DOHH2 (cell line): ENCODE measurements at regions not wholly inside any gene's neighbourhood (a gene's known extent, or its start where the extent isn't known, plus 50 kb on each side); places are given as distances from the start of the nearest gene placed in this dataset.

Experiments
- H3F3A ChIP-seq: fragments of 200-600 bp; sonication (generic), shearing (Covaris generic); 2 replicates; pipeline ENCODE4 v1.6.0; 2016; ENCODE audit warnings: antibody characterized with exemption, mild to moderate bottlenecking; ENCODE audit not compliant: control insufficient read depth, insufficient read depth
- H3K27ac ChIP-seq: fragments of 200-600 bp; sonication (generic); 2 replicates; pipeline ENCODE4 v1.5.1; 2014; ENCODE audit warnings: low read depth, mild to moderate bottlenecking, low read length, moderate library complexity
- H3K27me3 ChIP-seq: fragments of 200-600 bp; sonication (generic); 2 replicates; pipeline ENCODE4 v1.6.1; 2014; ENCODE audit warnings: mild to moderate bottlenecking, low read length, mixed read lengths; ENCODE audit not compliant: control insufficient read depth
- H3K36me3 ChIP-seq: fragments of 200-600 bp; sonication (generic); 2 replicates; pipeline ENCODE4 v1.6.1; 2014; ENCODE audit warnings: mild to moderate bottlenecking, low read length, moderate library complexity, mixed read lengths; ENCODE audit not compliant: control insufficient read depth
- H3K4me1 ChIP-seq: fragments of 200-600 bp; sonication (generic); 2 replicates; pipeline ENCODE4 v1.6.1; 2014; ENCODE audit warnings: mild to moderate bottlenecking, low read length, mixed read lengths; ENCODE audit not compliant: control insufficient read depth
- H3K4me2 ChIP-seq: fragments of 200-600 bp; sonication (generic); 2 replicates; pipeline ENCODE4 v1.6.0; 2014; ENCODE audit warnings: mild to moderate bottlenecking, low read length, moderate library complexity
- H3K4me3 ChIP-seq: fragments of 200-600 bp; sonication (generic); 2 replicates; pipeline ENCODE4 v1.5.1; 2014; ENCODE audit warnings: mild to moderate bottlenecking, low read length, mixed read lengths
- H3K79me2 ChIP-seq: fragments of 200-600 bp; sonication (generic); 2 replicates; pipeline ENCODE4 v1.6.1; 2014; ENCODE audit warnings: mild to moderate bottlenecking, low read length, mixed read lengths; ENCODE audit not compliant: control insufficient read depth
- H3K9me2 ChIP-seq: fragments of 200-600 bp; sonication (generic); replicated peaks from 2 replicates; pipeline ENCODE4 v1.6.1; 2014; ENCODE audit warnings: mild to moderate bottlenecking, low read length, mixed read lengths; ENCODE audit not compliant: control insufficient read depth
- H3K9me3 ChIP-seq: fragments of 200-600 bp; sonication (generic); 2 replicates; pipeline ENCODE4 v1.6.1; 2014; ENCODE audit warnings: antibody characterized with exemption, low read length, mixed read lengths; ENCODE audit not compliant: control insufficient read depth, insufficient read depth
- H4K20me1 ChIP-seq: fragments of 200-600 bp; sonication (generic); 2 replicates; pipeline ENCODE4 v1.6.0; 2014; ENCODE audit warnings: low read depth, mild to moderate bottlenecking, antibody characterized with exemption, low read length, moderate library complexity; ENCODE audit not compliant: control insufficient read depth, insufficient read depth
- CTCF ChIP-seq: fragments of 200-600 bp; sonication (generic); IDR thresholded peaks from one replicate; pipeline ENCODE4 v1.5.1; 2014; ENCODE audit warnings: antibody characterized with exemption, mild to moderate bottlenecking, low read depth, low read length; ENCODE audit not compliant: poor library complexity, severe bottlenecking
- EZH2phosphoT487 ChIP-seq: fragments of 200-600 bp; sonication (generic); IDR thresholded peaks from 2 replicates; pipeline ENCODE4 v1.6.1; 2017; ENCODE audit warnings: borderline replicate concordance, mild to moderate bottlenecking, antibody characterized with exemption, low read length, moderate library complexity, mixed read lengths

DNA sequence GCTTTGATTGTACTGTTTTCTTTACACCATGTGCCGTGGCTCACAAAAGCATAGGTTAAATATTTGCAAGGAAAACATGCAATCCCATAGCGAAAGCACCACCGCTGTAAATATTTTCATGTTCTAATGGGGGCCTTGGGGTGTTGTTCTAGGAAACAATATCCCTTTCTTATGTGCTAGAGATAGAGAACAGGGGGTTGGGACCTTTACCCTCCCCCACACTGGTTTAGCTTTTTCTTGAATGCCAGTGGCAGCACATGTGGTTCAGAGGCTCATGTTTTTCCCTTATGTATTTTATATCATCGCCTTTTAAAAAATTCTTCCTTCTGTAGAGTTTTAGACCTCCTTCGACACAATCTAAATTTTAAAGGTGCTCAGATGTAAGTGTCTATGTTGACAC, 422.6 kb upstream of the TENM3 start:
- Histone ChIP-seq H3F3A (no peaks in the 10 kb centered on the region), H3K9me3 (no peaks in the 10 kb centered on the region), H3K4me1 (no peaks in the 10 kb centered on the region), H3K79me2 (no peaks in the 10 kb centered on the region), H3K4me3 (no peak overlapping the region), H3K27ac (no peak overlapping the region), H4K20me1 (no peaks in the 10 kb centered on the region), H3K36me3 (no peaks in the 10 kb centered on the region), H3K9me2 (no peaks in the 10 kb centered on the region), H3K27me3 (no peaks in the 10 kb centered on the region), H3K4me2 (no peak overlapping the region)
- TF ChIP-seq CTCF, result no peak
- no peak for TF ChIP-seq EZH2phosphoT487

GRCh38 chr4:181821039-181822004, 421.9 kb upstream of the TENM3 start:
- H3K4me1 ChIP-seq, result no peaks in the 10 kb centered on the region
- H3K9me3 ChIP-seq, result no peaks in the 10 kb centered on the region
- no peaks in the 10 kb centered on the region for H3K36me3 ChIP-seq
- H3K9me2 ChIP-seq, result no peaks in the 10 kb centered on the region
- no peak for TF ChIP-seq EZH2phosphoT487
- TF ChIP-seq CTCF, result no peak
- no peak overlapping the region for H3K27ac ChIP-seq
- no peaks in the 10 kb centered on the region for H3K27me3 ChIP-seq
- H3F3A ChIP-seq, result no peaks in the 10 kb centered on the region
- no peak overlapping the region for H3K4me3 ChIP-seq
- no peaks in the 10 kb centered on the region for H3K79me2 ChIP-seq
- no peak overlapping the region for H3K4me2 ChIP-seq
- no peaks in the 10 kb centered on the region for H4K20me1 ChIP-seq

GRCh38 chr4:181822005-181822375, 421.2 kb upstream of the TENM3 start:
- Histone ChIP-seq H3K27ac (no peak overlapping the region), H3K27me3 (no peaks in the 10 kb centered on the region), H4K20me1 (no peaks in the 10 kb centered on the region), H3K79me2 (no peaks in the 10 kb centered on the region), H3K4me1 (no peaks in the 10 kb centered on the region), H3K4me3 (no peak overlapping the region), H3K9me2 (no peaks in the 10 kb centered on the region), H3F3A (no peaks in the 10 kb centered on the region), H3K36me3 (no peaks in the 10 kb centered on the region), H3K4me2 (no peak overlapping the region), H3K9me3 (no peaks in the 10 kb centered on the region)
- no peak for TF ChIP-seq EZH2phosphoT487
- TF ChIP-seq CTCF, result no peak
